ENCODE measurements at regions not wholly inside any gene's neighbourhood (a gene's known extent, or its start where the extent isn't known, plus 50 kb on each side); places are given as distances from the start of the nearest gene placed in this dataset.

DNA sequence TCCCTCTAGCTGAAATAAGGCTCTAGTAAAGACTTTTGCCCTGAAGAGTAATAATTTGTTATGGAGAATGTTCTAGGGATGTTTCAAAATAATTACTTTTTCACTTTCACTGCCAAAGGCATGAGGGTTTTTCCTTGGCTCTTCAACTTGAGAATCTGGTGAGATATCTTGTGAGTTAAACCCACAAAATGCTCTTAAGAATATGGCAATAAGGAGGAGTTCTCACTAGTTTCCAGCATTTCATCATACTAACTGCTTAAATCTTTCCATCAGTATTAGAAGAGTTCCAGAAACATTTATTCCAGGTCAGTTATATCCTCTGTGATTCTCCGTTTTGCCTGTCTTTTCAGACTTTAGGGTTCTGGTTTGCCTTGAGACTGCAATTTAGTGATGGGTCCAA, 785.6 kb upstream of the GJE1 start:
- H3K4me1 ChIP-seq, result no peaks in the 10 kb centered on the region
- Mint-ChIP-seq H3K9me3 (no peaks in the 10 kb centered on the region), H3K27ac (no peak overlapping the region), H3K4me1 (no peaks in the 10 kb centered on the region), H3K36me3 (no peaks in the 10 kb centered on the region), H3K27me3 (ENCODE audit: insufficient read depth, low read depth) (no peaks in the 10 kb centered on the region), H3K4me3 (no peak overlapping the region)
- H3K9me3 ChIP-seq (ENCODE audit: low read depth), result no peaks in the 10 kb centered on the region
- no peaks in the 10 kb centered on the region for H4K20me1 ChIP-seq (ENCODE audit: low read depth)
- H3K27me3 ChIP-seq, result no peaks in the 10 kb centered on the region
- H3K4me2 ChIP-seq, result no peak overlapping the region
- no peaks in the 10 kb centered on the region for H3K79me2 ChIP-seq (ENCODE audit: low read depth)
- no peaks in the 10 kb centered on the region for H3F3A ChIP-seq (ENCODE audit: low read depth)
- no peak overlapping the region for H3K27ac ChIP-seq
- TF ChIP-seq EZH2 (IDR thresholded peaks at IDR 0.05) (no peak), EZH2phosphoT487 (IDR thresholded peaks at IDR 0.05) (no peak)
- TF ChIP-seq, protein P1, sequence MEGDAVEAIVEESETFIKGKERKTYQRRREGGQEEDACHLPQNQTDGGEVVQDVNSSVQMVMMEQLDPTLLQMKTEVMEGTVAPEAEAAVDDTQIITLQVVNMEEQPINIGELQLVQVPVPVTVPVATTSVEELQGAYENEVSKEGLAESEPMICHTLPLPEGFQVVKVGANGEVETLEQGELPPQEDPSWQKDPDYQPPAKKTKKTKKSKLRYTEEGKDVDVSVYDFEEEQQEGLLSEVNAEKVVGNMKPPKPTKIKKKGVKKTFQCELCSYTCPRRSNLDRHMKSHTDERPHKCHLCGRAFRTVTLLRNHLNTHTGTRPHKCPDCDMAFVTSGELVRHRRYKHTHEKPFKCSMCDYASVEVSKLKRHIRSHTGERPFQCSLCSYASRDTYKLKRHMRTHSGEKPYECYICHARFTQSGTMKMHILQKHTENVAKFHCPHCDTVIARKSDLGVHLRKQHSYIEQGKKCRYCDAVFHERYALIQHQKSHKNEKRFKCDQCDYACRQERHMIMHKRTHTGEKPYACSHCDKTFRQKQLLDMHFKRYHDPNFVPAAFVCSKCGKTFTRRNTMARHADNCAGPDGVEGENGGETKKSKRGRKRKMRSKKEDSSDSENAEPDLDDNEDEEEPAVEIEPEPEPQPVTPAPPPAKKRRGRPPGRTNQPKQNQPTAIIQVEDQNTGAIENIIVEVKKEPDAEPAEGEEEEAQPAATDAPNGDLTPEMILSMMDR (IDR thresholded peaks at IDR 0.05), result no peak
- DNase-seq (ENCODE audit: low spot score), result no peak
- no peak overlapping the region for H3K9ac ChIP-seq
- H2AFZ ChIP-seq (replicated peaks), result no peak overlapping the region
- no peaks in the 10 kb centered on the region for H3K36me3 ChIP-seq
- no peak overlapping the region for H3K4me3 ChIP-seq

- H3K36me3 ChIP-seq, result no peaks in the 10 kb centered on the region
- H3K27me3 ChIP-seq, result no peaks in the 10 kb centered on the region
- H2AFZ ChIP-seq (replicated peaks), result no peak overlapping the region
- H3K27ac ChIP-seq, result no peak overlapping the region
- H3K9me3 ChIP-seq (ENCODE audit: low read depth), result no peaks in the 10 kb centered on the region
- H3K4me2 ChIP-seq, result no peak overlapping the region
- no peak for DNase-seq (ENCODE audit: low spot score)
- H3K9ac ChIP-seq, result no peak overlapping the region
- no peak overlapping the region for H3K4me3 Mint-ChIP-seq
- no peaks in the 10 kb centered on the region for H4K20me1 ChIP-seq (ENCODE audit: low read depth)
- H3K36me3 Mint-ChIP-seq, result no peaks in the 10 kb centered on the region
- no peaks in the 10 kb centered on the region for H3K4me1 ChIP-seq
- no peak overlapping the region for H3K4me3 ChIP-seq
- H3K27me3 Mint-ChIP-seq (ENCODE audit: insufficient read depth, low read depth), result no peaks in the 10 kb centered on the region
- no peaks in the 10 kb centered on the region for H3K9me3 Mint-ChIP-seq
- no peaks in the 10 kb centered on the region for H3K79me2 ChIP-seq (ENCODE audit: low read depth)
- TF ChIP-seq EZH2 (IDR thresholded peaks at IDR 0.05) (no peak), EZH2phosphoT487 (IDR thresholded peaks at IDR 0.05) (no peak)
- TF ChIP-seq, protein P1 (IDR thresholded peaks at IDR 0.05), result no peak
- H3K27ac Mint-ChIP-seq, result no peak overlapping the region
- no peaks in the 10 kb centered on the region for H3F3A ChIP-seq (ENCODE audit: low read depth)
- H3K4me1 Mint-ChIP-seq, result no peaks in the 10 kb centered on the region
Measured at GRCh38 chr6:141346535-141346934, 786.2 kb upstream of the GJE1 start.

DNA sequence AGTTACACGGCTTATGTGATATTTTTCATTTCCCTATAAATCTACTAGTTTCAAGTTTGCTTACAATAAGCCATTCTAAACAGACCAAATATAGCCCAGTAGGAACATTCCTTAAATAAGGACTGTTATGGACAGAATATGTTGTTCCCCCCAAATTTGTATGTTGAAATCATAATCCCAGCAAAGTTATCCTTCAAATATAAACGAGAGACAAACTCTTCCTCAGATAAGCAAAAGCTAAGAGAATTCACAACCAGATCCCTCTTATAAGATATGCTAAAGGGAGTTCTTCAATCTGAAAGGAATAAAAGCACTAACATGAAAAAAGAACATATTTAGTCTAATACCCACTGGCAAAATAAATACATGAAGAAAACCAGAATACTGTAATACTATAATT, 795.5 kb upstream of the GJE1 start:
- Histone ChIP-seq H3K9ac (no peak overlapping the region), H3K27ac (no peak overlapping the region), H3K9me3 (ENCODE audit: low read depth) (no peaks in the 10 kb centered on the region), H3K4me2 (no peak overlapping the region), H3K4me1 (no peaks in the 10 kb centered on the region), H3K27me3 (no peaks in the 10 kb centered on the region), H3K4me3 (no peak overlapping the region), H3K36me3 (no peaks in the 10 kb centered on the region), H3K79me2 (ENCODE audit: low read depth) (no peaks in the 10 kb centered on the region), H4K20me1 (ENCODE audit: low read depth) (no peaks in the 10 kb centered on the region), H2AFZ (replicated peaks) (no peak overlapping the region), H3F3A (ENCODE audit: low read depth) (no peaks in the 10 kb centered on the region)
- Mint-ChIP-seq H3K9me3 (peaks cover 6% of the 10 kb centered on the region), H3K4me3 (no peak overlapping the region), H3K4me1 (no peaks in the 10 kb centered on the region), H3K27ac (no peak overlapping the region), H3K27me3 (ENCODE audit: insufficient read depth, low read depth) (no peaks in the 10 kb centered on the region), H3K36me3 (no peaks in the 10 kb centered on the region)
- no peak for TF ChIP-seq EZH2phosphoT487 (IDR thresholded peaks at IDR 0.05)
- no peak for TF ChIP-seq EZH2 (IDR thresholded peaks at IDR 0.05)
- TF ChIP-seq, protein P1 (IDR thresholded peaks at IDR 0.05), result no peak
- no peak for DNase-seq (ENCODE audit: low spot score)
